Neural cell (in vitro differentiated cells): ENCODE measurements at regions not wholly inside any gene's neighbourhood (a gene's known extent, or its start where the extent isn't known, plus 50 kb on each side); places are given as distances from the start of the nearest gene placed in this dataset.

Experiments used
- H2AFZ ChIP-seq: fragments of 200-600, 300-800 bp; sonication (generic), shearing (Covaris generic); 2 replicates; pipeline ENCODE4 v1.6.0; 2014; ENCODE audit warnings: low read depth, mild to moderate bottlenecking, antibody characterized with exemption, low read length, moderate library complexity
- H3F3A ChIP-seq: fragments of 200-600 bp; shearing (Covaris generic); 2 replicates; pipeline ENCODE4 v1.6.1; 2016; ENCODE audit warnings: mild to moderate bottlenecking, moderate library complexity, mixed read lengths, antibody characterized with exemption, low read length; ENCODE audit not compliant: insufficient read depth, poor library complexity, severe bottlenecking
- H3K27ac ChIP-seq: fragments of 200-600, 300-800 bp; sonication (generic), shearing (Covaris generic); 2 replicates; pipeline ENCODE4 v1.5.1; 2014; ENCODE audit warnings: mild to moderate bottlenecking, low read length, moderate library complexity
- H3K27me3 ChIP-seq: fragments of 300-800, 200-600 bp; sonication (generic), shearing (Covaris generic); 2 replicates; pipeline ENCODE4 v1.6.0; 2014; ENCODE audit warnings: mild to moderate bottlenecking, low read depth, low read length, moderate library complexity; ENCODE audit not compliant: insufficient read depth
- H3K36me3 ChIP-seq: fragments of 300-800, 200-600 bp; sonication (generic), shearing (Covaris generic); 2 replicates; pipeline ENCODE4 v1.5.1; 2014; ENCODE audit warnings: mild to moderate bottlenecking, antibody characterized with exemption, low read length, moderate library complexity; ENCODE audit not compliant: insufficient read depth
- H3K4me2 ChIP-seq: fragments of 300-800, 200-600 bp; sonication (generic), shearing (Covaris generic); 2 replicates; pipeline ENCODE4 v1.6.0; 2014; ENCODE audit warnings: mild to moderate bottlenecking, low read length
- H3K4me3 ChIP-seq: fragments of 300-800, 200-600 bp; sonication (generic), shearing (Covaris generic); 2 replicates; pipeline ENCODE4 v1.5.1; 2014; ENCODE audit warnings: mild to moderate bottlenecking, low read length, moderate library complexity
- H3K79me2 ChIP-seq: fragments of 200-600 bp; shearing (Covaris generic); replicated peaks from 2 replicates; pipeline ENCODE4 v1.6.0; 2014; ENCODE audit warnings: mild to moderate bottlenecking, low read length, moderate library complexity; ENCODE audit not compliant: insufficient read depth
- H3K9ac ChIP-seq: fragments of 300-800, 200-600 bp; sonication (generic), shearing (Covaris generic); 2 replicates; pipeline ENCODE4 v1.6.1; 2016; ENCODE audit warnings: mild to moderate bottlenecking, low read length, mixed read lengths
- H3K9me2 ChIP-seq: fragments of 200-600 bp; shearing (Covaris generic); 2 replicates; pipeline ENCODE4 v1.6.1; 2016; ENCODE audit warnings: mild to moderate bottlenecking, low read length, mixed read lengths; ENCODE audit not compliant: insufficient read depth
- H3K9me3 ChIP-seq: fragments of 200-600, 300-800 bp; sonication (generic), shearing (Covaris generic); 2 replicates; pipeline ENCODE4 v1.6.1; 2016; ENCODE audit warnings: mild to moderate bottlenecking, mixed run types, low read length, moderate library complexity, mixed read lengths
- H4K20me1 ChIP-seq: fragments of 200-600 bp; shearing (Covaris generic); 2 replicates; pipeline ENCODE4 v1.6.1; 2016; ENCODE audit warnings: mild to moderate bottlenecking, mixed run types; ENCODE audit not compliant: insufficient read depth
- CTCF ChIP-seq: fragments of 450-650 bp; IDR thresholded peaks from 2 replicates; pipeline ENCODE4 v1.5.1; 2014; ENCODE audit warnings: antibody characterized with exemption, mild to moderate bottlenecking, moderate library complexity; ENCODE audit not compliant: poor library complexity, severe bottlenecking
- EP300 ChIP-seq: fragments of 450-650 bp; conservative IDR thresholded peaks from 2 replicates; pipeline ENCODE4 v1.6.1; 2014; ENCODE audit warnings: antibody characterized with exemption, mild to moderate bottlenecking, moderate library complexity; ENCODE audit not compliant: poor library complexity, severe bottlenecking
- EZH2 ChIP-seq: fragments of 200-600, 300-800 bp; shearing (Covaris generic), sonication (generic); IDR thresholded peaks from 2 replicates; pipeline ENCODE4 v1.6.1; 2014; ENCODE audit warnings: antibody characterized with exemption, low read length, borderline replicate concordance, mild to moderate bottlenecking; ENCODE audit not compliant: insufficient read depth, poor library complexity, severe bottlenecking
- MXI1 ChIP-seq: fragments of 450-650 bp; conservative IDR thresholded peaks from 2 replicates; pipeline ENCODE4 v1.6.1; 2014; ENCODE audit warnings: antibody characterized with exemption, mild to moderate bottlenecking; ENCODE audit not compliant: poor library complexity, severe bottlenecking
- POLR2AphosphoS5 ChIP-seq: IDR thresholded peaks from 2 replicates; pipeline ENCODE4 v1.6.1; 2012
- RAD21 ChIP-seq: fragments of 450-650 bp; conservative IDR thresholded peaks from 2 replicates; pipeline ENCODE4 v1.6.1; 2014; ENCODE audit warnings: antibody characterized with exemption, mild to moderate bottlenecking, moderate library complexity
- REST ChIP-seq: IDR thresholded peaks from 2 replicates; pipeline ENCODE4 v1.6.1; 2012; ENCODE audit warnings: borderline replicate concordance
- SMC3 ChIP-seq: fragments of 450-650 bp; conservative IDR thresholded peaks from 2 replicates; pipeline ENCODE4 v1.6.1; 2014; ENCODE audit warnings: antibody characterized with exemption, mild to moderate bottlenecking, moderate library complexity; ENCODE audit not compliant: poor library complexity
- TAF1 ChIP-seq: IDR thresholded peaks from 2 replicates; pipeline ENCODE4 v1.6.1; 2012; ENCODE audit warnings: low read depth

DNA sequence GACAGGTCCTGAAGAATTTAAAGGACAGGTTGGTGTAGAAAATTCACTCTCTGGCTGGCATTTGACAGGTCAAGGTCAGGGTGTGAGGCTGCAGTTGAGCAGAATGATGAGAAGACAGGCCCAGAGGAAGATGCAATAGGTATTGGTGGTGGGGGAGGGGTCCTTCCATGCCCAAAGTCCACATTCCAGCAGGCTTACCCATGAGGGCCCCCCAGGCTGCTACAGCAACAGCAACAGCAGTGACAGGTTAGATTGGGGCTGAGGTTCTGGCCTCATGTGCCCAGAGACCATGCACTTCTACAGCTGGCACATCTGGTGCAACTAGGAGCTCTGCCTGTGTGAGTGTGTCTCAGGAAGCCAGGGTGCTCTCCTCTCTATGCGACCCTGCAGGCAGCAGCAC lies 223.5 kb upstream of the GHITM start:
- Histone ChIP-seq H3K4me2 (no peak overlapping the region), H3K9ac (no peak overlapping the region), H3K27me3 (no peaks in the 10 kb centered on the region), H3K27ac (no peak overlapping the region), H3K79me2 (no peaks in the 10 kb centered on the region), H3K9me2 (no peaks in the 10 kb centered on the region), H3K4me3 (no peak overlapping the region), H2AFZ (no peak overlapping the region), H3K36me3 (no peaks in the 10 kb centered on the region), H4K20me1 (no peaks in the 10 kb centered on the region), H3F3A (no peaks in the 10 kb centered on the region), H3K9me3 (no peaks in the 10 kb centered on the region)
- TF ChIP-seq TAF1, result no peak
- TF ChIP-seq CTCF, result no peak
- no peak for TF ChIP-seq REST
- no peak for TF ChIP-seq POLR2AphosphoS5
- no peak for TF ChIP-seq SMC3
- TF ChIP-seq EP300, result no peak
- TF ChIP-seq RAD21, result no peak
- no peak for TF ChIP-seq MXI1
- TF ChIP-seq EZH2, result no peak

- Histone ChIP-seq H2AFZ (no peak overlapping the region), H3K36me3 (no peaks in the 10 kb centered on the region), H3K9me3 (no peaks in the 10 kb centered on the region), H4K20me1 (no peaks in the 10 kb centered on the region), H3K9me2 (no peaks in the 10 kb centered on the region), H3K27me3 (no peaks in the 10 kb centered on the region), H3K4me2 (no peak overlapping the region), H3F3A (no peaks in the 10 kb centered on the region), H3K4me3 (no peak overlapping the region), H3K9ac (no peak overlapping the region), H3K27ac (no peak overlapping the region), H3K79me2 (no peaks in the 10 kb centered on the region)
- TF ChIP-seq CTCF (peak; percentile 28), MXI1 (no peak)
Observed at GRCh38 chr10:83917537-83918506, 221.5 kb upstream of the GHITM start.
